C4-2B (cell line): ENCODE measurements at regions not wholly inside any gene's neighbourhood (a gene's known extent, or its start where the extent isn't known, plus 50 kb on each side); places are given as distances from the start of the nearest gene placed in this dataset.
A peak's percentile ranks its signal among the peaks of the same experiment; 100 is the strongest.

Experiments used
- H3K27ac ChIP-seq: fragments of 450-650 bp; 2 replicates; pipeline ENCODE4 v1.5.1; 2017
- CTCF ChIP-seq: fragments of 450-650 bp; conservative IDR thresholded peaks from 2 replicates; pipeline ENCODE4 v1.5.1; 2017; ENCODE audit warnings: mild to moderate bottlenecking
- ZFX ChIP-seq: fragments of 450-650 bp; IDR thresholded peaks from 2 replicates; pipeline ENCODE4 v1.6.1; 2017

- TF ChIP-seq ZFX: no peak
- no peak for TF ChIP-seq CTCF
- no peak overlapping the region for H3K27ac ChIP-seq
Measured at GRCh38 chrX:57848857-57849256, 61.4 kb downstream of the ZXDA start.

GRCh38 chrX:57822818-57823217 lies 87.4 kb downstream of the ZXDA start:
- no peak overlapping the region for H3K27ac ChIP-seq
- TF ChIP-seq ZFX: no peak
- no peak for TF ChIP-seq CTCF

GRCh38 chrX:57822398-57822797 lies 87.9 kb downstream of the ZXDA start:
- no peak overlapping the region for H3K27ac ChIP-seq
- no peak for TF ChIP-seq CTCF
- TF ChIP-seq ZFX: no peak

- no peak overlapping the region for H3K27ac ChIP-seq
Measured at GRCh38 chrX:57821703-57822387, 88.4 kb downstream of the ZXDA start.

GRCh38 chrX:57817302-57817701 lies 93.0 kb downstream of the ZXDA start:
- TF ChIP-seq CTCF (peak; percentile 59), ZFX (no peak)
- no peak overlapping the region for H3K27ac ChIP-seq

More at GRCh38 chrX:57821703-57822387, 88.4 kb downstream of the ZXDA start:
- TF ChIP-seq ZFX (no peak), CTCF (peak; percentile 64)

GRCh38 chrX:57772637-57773036 lies 92.6 kb upstream of the NLRP2B start:
- TF ChIP-seq ZFX (no peak), CTCF (peak; percentile 18)
- H3K27ac ChIP-seq: no peak overlapping the region

GRCh38 chrX:57771689-57772088 lies 91.6 kb upstream of the NLRP2B start:
- no peak overlapping the region for H3K27ac ChIP-seq
- TF ChIP-seq ZFX: no peak
- TF ChIP-seq CTCF: no peak
